AG04449 (cell line): ENCODE measurements at regions not wholly inside any gene's neighbourhood (a gene's known extent, or its start where the extent isn't known, plus 50 kb on each side); places are given as distances from the start of the nearest gene placed in this dataset.

Experiments used
- CTCF ChIA-PET: fragments of 350-600 bp; formaldehyde crosslinking; extraction: SDS; loops from one replicate; lab custom pipeline; 2021; ENCODE audit warnings: antibody characterized with exemption; lab: Yijun Ruan, JAX
- POLR2A ChIA-PET: fragments of 400-600, 350-600 bp; formaldehyde crosslinking; extraction: SDS; loops from one replicate; lab custom pipeline; 2020; ENCODE audit warnings: antibody characterized with exemption, inconsistent platforms; lab: Yijun Ruan, JAX
- DNase-seq: peaks from one replicate; pipeline ENCODE4 v3.0.0-alpha.2; 2010; ENCODE audit warnings: low read depth, low spot score
- H3K4me3 ChIP-seq: 2 replicates; pipeline ENCODE4 v1.5.1; 2011; ENCODE audit warnings: low read depth, mild to moderate bottlenecking, control low read depth, low read length
- CTCF ChIP-seq: IDR thresholded peaks from one replicate; pipeline ENCODE4 v1.5.1; 2011; ENCODE audit warnings: mild to moderate bottlenecking, moderate library complexity, low read length, control low read depth, inconsistent platforms; ENCODE audit not compliant: insufficient read depth; ENCODE audit errors: missing control alignments

DNA sequence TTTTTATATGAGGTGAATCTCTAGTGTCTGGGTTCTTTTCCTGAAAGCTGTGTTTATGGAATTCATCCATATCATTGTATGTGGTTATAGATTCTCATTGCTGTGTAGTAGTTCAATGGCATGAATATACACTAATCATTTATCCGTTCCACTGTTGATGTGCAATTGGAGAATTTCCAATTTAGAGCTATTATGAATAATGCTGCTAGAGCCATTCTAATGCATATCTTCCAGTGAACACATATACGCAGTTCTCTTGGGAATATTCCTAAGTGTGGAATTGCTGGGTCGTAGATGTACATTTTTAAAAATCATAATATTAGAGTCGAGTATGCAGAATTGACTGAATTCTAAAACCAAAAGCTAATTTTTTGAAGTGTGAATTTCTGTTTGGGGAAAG, 327.5 kb upstream of the JAG1 start:
- DNase-seq: no peak
- ChIA-PET CTCF (no interaction called here), POLR2A (no interaction called here)
- H3K4me3 ChIP-seq: no peak overlapping the region
- TF ChIP-seq CTCF: no peak

- TF ChIP-seq CTCF: no peak
- ChIA-PET POLR2A (no interaction called here), CTCF (no interaction called here)
- DNase-seq: no peak
- H3K4me3 ChIP-seq: no peak overlapping the region
Observed at GRCh38 chr20:11001764-11002540, 328.2 kb upstream of the JAG1 start.

GRCh38 chr20:11003341-11003740, 329.5 kb upstream of the JAG1 start:
- ChIA-PET POLR2A (no interaction called here), CTCF (no interaction called here)
- no peak for DNase-seq

DNA sequence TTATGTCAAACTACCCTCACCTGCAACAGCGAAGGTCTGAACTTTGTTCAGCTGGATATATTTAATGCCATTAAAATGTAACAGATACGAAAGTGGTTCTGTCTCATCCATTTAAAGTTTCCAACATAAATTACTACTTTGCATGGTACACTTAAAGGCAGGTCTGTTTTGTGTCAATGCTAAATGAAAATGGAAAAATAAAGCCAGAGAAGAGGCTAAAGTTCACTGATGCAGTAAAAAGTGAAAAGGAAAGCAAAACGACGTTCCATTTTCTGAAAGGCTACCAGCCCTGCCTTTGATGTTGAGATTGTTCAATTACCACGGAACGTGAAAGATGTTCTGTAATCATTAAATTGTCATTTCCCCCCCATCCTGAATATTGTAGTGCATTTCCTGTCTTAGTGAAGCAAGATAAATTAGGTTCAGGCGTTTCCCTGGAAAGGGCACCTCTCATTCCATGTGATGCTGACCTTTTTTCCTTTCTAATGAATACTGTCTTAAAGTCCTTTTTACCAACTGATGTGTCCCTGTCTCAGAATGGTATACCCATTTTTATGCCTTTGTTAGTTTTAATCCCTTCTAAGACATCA, 334.7 kb upstream of the JAG1 start:
- no peak for TF ChIP-seq CTCF
- DNase-seq: no peak
- POLR2A ChIA-PET: no interaction called here
- CTCF ChIA-PET: no interaction called here
- H3K4me3 ChIP-seq: no peak overlapping the region

More at GRCh38 chr20:11003341-11003740, 329.5 kb upstream of the JAG1 start:
- TF ChIP-seq CTCF: no peak
- no peak overlapping the region for H3K4me3 ChIP-seq

GRCh38 chr20:11011653-11012052, 337.9 kb upstream of the JAG1 start:
- TF ChIP-seq CTCF: no peak
- no peak for DNase-seq
- CTCF ChIA-PET: no interaction called here

GRCh38 chr20:11012975-11013374, 339.2 kb upstream of the JAG1 start:
- no peak for TF ChIP-seq CTCF
- ChIA-PET POLR2A (no interaction called here), CTCF (no interaction called here)
- DNase-seq: no peak
- H3K4me3 ChIP-seq: no peak overlapping the region

More at GRCh38 chr20:11011653-11012052, 337.9 kb upstream of the JAG1 start:
- POLR2A ChIA-PET: no interaction called here
- no peak overlapping the region for H3K4me3 ChIP-seq
